Retinal pigment epithelial cell (primary cell): ENCODE measurements at regions not wholly inside any gene's neighbourhood (a gene's known extent, or its start where the extent isn't known, plus 50 kb on each side); places are given as distances from the start of the nearest gene placed in this dataset.

Experiments used
- DNase-seq: peaks from one replicate; pipeline ENCODE4 v3.0.0-alpha.2; 2010; ENCODE audit warnings: low read depth
- H3K4me3 ChIP-seq: 2 replicates; pipeline ENCODE4 v1.5.1; 2011; ENCODE audit warnings: mild to moderate bottlenecking, low read length, control low read depth, moderate library complexity
- CTCF ChIP-seq: conservative IDR thresholded peaks from 2 replicates; pipeline ENCODE4 v1.5.1; 2011; ENCODE audit warnings: low read depth, low read length, control low read depth, inconsistent platforms

- DNase-seq = no peak
- TF ChIP-seq CTCF = no peak
- no peak overlapping the region for H3K4me3 ChIP-seq
Observed at GRCh38 chr10:78346721-78347120, 313.1 kb downstream of the RPS24 start.

- no peak for TF ChIP-seq CTCF
- no peak for DNase-seq
Observed at GRCh38 chr10:78348411-78349164, 314.9 kb downstream of the RPS24 start.

GRCh38 chr10:78349165-78349516 is 315.5 kb downstream of the RPS24 start:
- TF ChIP-seq CTCF = no peak
- H3K4me3 ChIP-seq = no peak overlapping the region
- no peak for DNase-seq

More at GRCh38 chr10:78348411-78349164, 314.9 kb downstream of the RPS24 start:
- no peak overlapping the region for H3K4me3 ChIP-seq

DNA sequence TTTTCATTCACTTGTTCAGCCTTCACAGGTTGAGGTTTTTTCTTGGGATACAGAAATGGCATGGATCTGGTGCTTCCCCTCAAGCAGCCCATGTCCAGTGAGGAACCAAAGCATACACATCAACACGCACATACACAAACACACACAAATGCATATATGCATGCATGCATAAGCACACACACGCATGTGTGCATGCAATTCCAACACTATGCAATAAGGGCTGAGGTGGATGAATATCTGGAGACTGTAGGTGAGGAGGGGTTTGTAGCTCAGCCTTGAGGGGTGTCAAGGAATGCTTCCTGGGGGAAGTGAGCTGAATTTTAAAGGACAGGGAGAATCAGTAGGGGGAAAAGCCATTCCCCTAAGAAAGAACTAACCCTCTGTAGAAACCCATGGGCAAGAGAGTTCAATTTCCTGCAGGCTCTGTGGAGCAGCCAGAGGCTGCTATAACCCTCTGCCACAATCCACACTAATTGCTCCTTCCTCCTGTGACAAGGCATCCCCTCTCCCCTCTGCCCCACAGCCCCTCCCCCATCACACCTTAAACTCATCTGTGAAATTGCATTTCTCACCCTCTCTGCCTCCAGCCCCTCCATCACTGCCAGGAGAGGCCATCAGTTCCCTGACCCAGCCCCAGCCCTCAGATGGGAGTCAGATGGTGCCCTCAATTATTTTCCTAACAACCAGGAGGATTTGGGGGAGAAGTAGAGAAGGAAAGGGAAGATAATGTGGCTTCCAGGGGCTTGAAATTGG is 316.4 kb downstream of the RPS24 start:
- TF ChIP-seq CTCF = no peak
- no peak for DNase-seq

GRCh38 chr10:78351283-78351682 is 317.6 kb downstream of the RPS24 start:
- no peak for TF ChIP-seq CTCF
- H3K4me3 ChIP-seq = no peak overlapping the region
- DNase-seq = no peak

More for the DNA sequence above, 316.4 kb downstream of the RPS24 start:
- H3K4me3 ChIP-seq = no peak overlapping the region

DNA sequence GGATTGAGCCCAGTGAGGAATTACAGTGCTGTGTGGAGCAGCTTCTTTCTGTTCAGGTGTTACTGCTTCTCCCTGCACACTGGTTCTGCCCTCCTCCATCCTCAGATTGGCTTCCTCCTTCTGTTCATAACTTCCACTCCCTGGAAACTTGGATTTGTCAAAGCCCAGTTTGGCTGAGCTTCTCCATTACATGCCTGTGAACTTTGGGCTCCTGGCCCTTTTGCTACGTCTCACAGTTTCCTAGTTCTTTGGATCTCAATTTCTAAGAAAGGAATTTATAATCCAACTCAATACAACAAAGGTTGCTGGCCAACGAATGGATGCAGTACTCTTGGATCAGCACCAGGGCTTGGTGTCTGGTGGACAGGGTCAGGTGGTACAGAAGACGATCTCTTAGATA is 318.1 kb downstream of the RPS24 start:
- no peak for TF ChIP-seq CTCF
- no peak overlapping the region for H3K4me3 ChIP-seq
- DNase-seq = no peak

DNA sequence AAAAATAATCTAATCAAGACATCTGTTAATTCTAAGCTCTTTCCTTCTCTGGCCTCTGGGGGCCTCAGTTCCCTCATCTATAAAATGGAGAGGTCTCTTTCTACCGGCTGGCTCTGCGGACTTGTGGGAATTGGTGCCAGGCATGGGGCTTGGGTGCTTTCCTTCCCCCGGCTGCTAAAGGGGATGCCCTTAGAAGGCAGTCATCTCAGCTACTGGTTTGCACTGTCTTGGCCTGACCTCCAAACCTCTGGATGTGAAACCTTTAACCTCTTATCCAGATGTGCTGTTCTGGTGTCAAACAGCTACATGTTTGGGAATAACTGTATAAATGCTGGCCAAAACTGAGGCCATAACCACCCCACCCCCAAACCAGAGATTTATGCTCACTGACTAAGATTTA is 320.0 kb downstream of the RPS24 start:
- DNase-seq = no peak
- no peak overlapping the region for H3K4me3 ChIP-seq
- no peak for TF ChIP-seq CTCF
